ENCODE measurements at regions not wholly inside any gene's neighbourhood (a gene's known extent, or its start where the extent isn't known, plus 50 kb on each side); places are given as distances from the start of the nearest gene placed in this dataset.

- no peak overlapping the region for H3K4me3 ChIP-seq (ENCODE audit: low read depth, low read length)
- no peaks in the 10 kb centered on the region for H3K27me3 ChIP-seq (ENCODE audit: control insufficient read depth, insufficient read depth, low read length)
- TF ChIP-seq CTCF (IDR thresholded peaks at IDR 0.05; ENCODE audit: insufficient read depth, low read length, poor library complexity, severe bottlenecking) = no peak
- no peak for DNase-seq (ENCODE audit: low read depth)
- H3K36me3 ChIP-seq (ENCODE audit: control insufficient read depth, insufficient read depth, low read length) = no peaks in the 10 kb centered on the region
Measured at GRCh38 chr17:77391668-77392375, 251.1 kb downstream of the SEC14L1 start.

GRCh38 chr17:77392376-77393273 lies 251.9 kb downstream of the SEC14L1 start:
- Histone ChIP-seq H3K27me3 (ENCODE audit: control insufficient read depth, insufficient read depth, low read length) (no peaks in the 10 kb centered on the region), H3K36me3 (ENCODE audit: control insufficient read depth, insufficient read depth, low read length) (no peaks in the 10 kb centered on the region), H3K4me3 (ENCODE audit: low read depth, low read length) (no peak overlapping the region)
- no peak for TF ChIP-seq CTCF (IDR thresholded peaks at IDR 0.05; ENCODE audit: insufficient read depth, low read length, poor library complexity, severe bottlenecking)
- DNase-seq (ENCODE audit: low read depth) = no peak

- Histone ChIP-seq H3K27me3 (ENCODE audit: control insufficient read depth, insufficient read depth, low read length) (no peaks in the 10 kb centered on the region), H3K4me3 (ENCODE audit: low read depth, low read length) (no peak overlapping the region), H3K36me3 (ENCODE audit: control insufficient read depth, insufficient read depth, low read length) (no peaks in the 10 kb centered on the region)
- no peak for TF ChIP-seq CTCF (IDR thresholded peaks at IDR 0.05; ENCODE audit: insufficient read depth, low read length, poor library complexity, severe bottlenecking)
- no peak for DNase-seq (ENCODE audit: low read depth)
Measured at GRCh38 chr17:77393274-77393600, 252.5 kb downstream of the SEC14L1 start.

- no peak for DNase-seq (ENCODE audit: low read depth)
- H3K36me3 ChIP-seq (ENCODE audit: control insufficient read depth, insufficient read depth, low read length) = no peaks in the 10 kb centered on the region
- no peaks in the 10 kb centered on the region for H3K27me3 ChIP-seq (ENCODE audit: control insufficient read depth, insufficient read depth, low read length)
- no peak for TF ChIP-seq CTCF (IDR thresholded peaks at IDR 0.05; ENCODE audit: insufficient read depth, low read length, poor library complexity, severe bottlenecking)
- H3K4me3 ChIP-seq (ENCODE audit: low read depth, low read length) = no peak overlapping the region
Measured at GRCh38 chr17:77393867-77394539, 253.2 kb downstream of the SEC14L1 start.

GRCh38 chr17:77394540-77395295 lies 253.9 kb downstream of the SEC14L1 start:
- no peak overlapping the region for H3K4me3 ChIP-seq (ENCODE audit: low read depth, low read length)
- no peaks in the 10 kb centered on the region for H3K27me3 ChIP-seq (ENCODE audit: control insufficient read depth, insufficient read depth, low read length)
- DNase-seq (ENCODE audit: low read depth) = no peak
- TF ChIP-seq CTCF (IDR thresholded peaks at IDR 0.05; ENCODE audit: insufficient read depth, low read length, poor library complexity, severe bottlenecking) = no peak
- H3K36me3 ChIP-seq (ENCODE audit: control insufficient read depth, insufficient read depth, low read length) = no peaks in the 10 kb centered on the region
